ENCODE measurements at regions not wholly inside any gene's neighbourhood (a gene's known extent, or its start where the extent isn't known, plus 50 kb on each side); places are given as distances from the start of the nearest gene placed in this dataset.

DNA sequence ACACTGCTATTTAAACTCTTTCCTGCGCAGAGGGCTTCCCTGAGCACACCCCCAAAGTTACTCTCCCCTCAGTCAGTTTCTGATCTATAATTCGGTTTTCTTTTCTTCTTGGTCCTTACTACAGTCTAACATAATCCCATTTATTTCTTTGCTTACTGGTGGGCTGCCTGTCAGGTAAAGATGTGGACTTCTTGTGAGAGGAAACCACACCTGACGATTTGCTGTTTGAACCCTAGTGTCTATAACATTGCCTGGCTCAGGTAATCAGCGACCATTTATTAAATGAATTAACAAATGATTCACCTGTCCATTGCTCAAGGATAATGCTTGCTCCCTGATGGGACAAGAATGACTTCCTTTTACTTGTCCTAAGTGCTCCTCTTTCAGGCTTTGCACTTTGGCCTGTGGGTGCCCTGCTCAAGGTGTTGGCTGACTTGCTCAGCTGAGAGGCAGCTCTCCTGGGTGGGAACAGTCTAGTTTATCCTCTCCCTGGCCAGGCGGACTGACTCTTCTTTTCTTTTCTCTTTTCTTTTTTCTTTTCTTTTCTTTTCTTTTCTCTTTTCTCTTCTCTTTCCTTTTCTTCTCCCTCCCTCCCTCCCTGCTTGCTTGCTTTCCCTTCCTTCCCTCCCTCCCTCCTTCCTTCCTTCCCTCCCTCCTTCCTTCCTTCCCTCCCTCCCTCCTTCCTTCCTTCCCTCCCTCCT, 233.1 kb downstream of the BCAS1 start:
- intact Hi-C loops (cut with DNase I), result no loop called here
- Histone ChIP-seq H3K4me3 (ENCODE audit: low read length in 3 of 3) (no peak overlapping the region), H3K27ac (ENCODE audit: low read depth in 2 of 2, low read length in 2 of 2) (no peak overlapping the region), H3K36me3 (ENCODE audit: control insufficient read depth in 2 of 3, insufficient read depth in 3 of 3, low read length in 3 of 3) (no peaks in the 10 kb centered on the region), H3K9me3 (ENCODE audit: control insufficient read depth in 2 of 3, insufficient read depth in 1 of 3, low read length in 3 of 3) (no peaks in the 10 kb centered on the region), H3K4me1 (ENCODE audit: control insufficient read depth in 2 of 3, insufficient read depth in 2 of 3, low read depth in 1 of 3, low read length in 3 of 3) (peaks cover 0 to 2% (median 0%) of the 10 kb centered on the region in 3 donors), H3K27me3 (ENCODE audit: control insufficient read depth, insufficient read depth, low read length) (no peaks in the 10 kb centered on the region), H3K9ac (ENCODE audit: low read length in 3 of 3) (no peak overlapping the region)
- no peak for DNase-seq
- TF ChIP-seq, protein P1, sequence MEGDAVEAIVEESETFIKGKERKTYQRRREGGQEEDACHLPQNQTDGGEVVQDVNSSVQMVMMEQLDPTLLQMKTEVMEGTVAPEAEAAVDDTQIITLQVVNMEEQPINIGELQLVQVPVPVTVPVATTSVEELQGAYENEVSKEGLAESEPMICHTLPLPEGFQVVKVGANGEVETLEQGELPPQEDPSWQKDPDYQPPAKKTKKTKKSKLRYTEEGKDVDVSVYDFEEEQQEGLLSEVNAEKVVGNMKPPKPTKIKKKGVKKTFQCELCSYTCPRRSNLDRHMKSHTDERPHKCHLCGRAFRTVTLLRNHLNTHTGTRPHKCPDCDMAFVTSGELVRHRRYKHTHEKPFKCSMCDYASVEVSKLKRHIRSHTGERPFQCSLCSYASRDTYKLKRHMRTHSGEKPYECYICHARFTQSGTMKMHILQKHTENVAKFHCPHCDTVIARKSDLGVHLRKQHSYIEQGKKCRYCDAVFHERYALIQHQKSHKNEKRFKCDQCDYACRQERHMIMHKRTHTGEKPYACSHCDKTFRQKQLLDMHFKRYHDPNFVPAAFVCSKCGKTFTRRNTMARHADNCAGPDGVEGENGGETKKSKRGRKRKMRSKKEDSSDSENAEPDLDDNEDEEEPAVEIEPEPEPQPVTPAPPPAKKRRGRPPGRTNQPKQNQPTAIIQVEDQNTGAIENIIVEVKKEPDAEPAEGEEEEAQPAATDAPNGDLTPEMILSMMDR (IDR thresholded peaks at IDR 0.05; ENCODE audit: borderline replicate concordance, extremely low read depth, insufficient read depth), result no peak
- no peak for FAIRE-seq

DNA sequence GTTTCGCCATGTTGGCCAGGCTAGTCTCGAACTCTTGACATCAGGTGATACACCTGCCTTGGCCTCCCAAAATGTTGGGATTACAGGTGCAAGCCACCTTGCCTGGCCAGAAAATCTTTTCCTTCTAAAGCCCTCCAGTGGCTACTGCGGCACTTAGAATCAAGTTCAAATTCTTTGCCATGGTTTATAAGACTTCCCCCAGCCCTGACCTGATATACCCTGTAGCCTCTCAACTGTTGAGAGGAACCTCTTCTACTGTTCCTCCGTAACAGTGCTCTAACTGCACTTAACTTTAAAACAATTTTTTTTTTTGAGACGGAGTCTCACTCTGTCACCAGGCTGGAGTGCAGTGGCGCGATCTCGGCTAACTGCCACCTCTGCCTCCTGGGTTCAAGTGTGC, 235.6 kb downstream of the BCAS1 start:
- H3K9me3 ChIP-seq (ENCODE audit: control insufficient read depth in 2 of 3, insufficient read depth in 1 of 3, low read length in 3 of 3), result no peaks in the 10 kb centered on the region
- no peaks in the 10 kb centered on the region for H3K27me3 ChIP-seq (ENCODE audit: control insufficient read depth, insufficient read depth, low read length)
- FAIRE-seq (no peak), DNase-seq (no peak)
- TF ChIP-seq, protein P1 (IDR thresholded peaks at IDR 0.05; ENCODE audit: borderline replicate concordance, extremely low read depth, insufficient read depth), result no peak
- no peaks in the 10 kb centered on the region for H3K36me3 ChIP-seq (ENCODE audit: control insufficient read depth in 2 of 3, insufficient read depth in 3 of 3, low read length in 3 of 3)
- H3K27ac ChIP-seq (ENCODE audit: low read depth in 2 of 2, low read length in 2 of 2), result no peak overlapping the region
- intact Hi-C loops (cut with DNase I), result no loop called here
- H3K4me3 ChIP-seq (ENCODE audit: low read length in 3 of 3), result no peak overlapping the region
- no peak overlapping the region for H3K9ac ChIP-seq (ENCODE audit: low read length in 3 of 3)
- H3K4me1 ChIP-seq (ENCODE audit: control insufficient read depth in 2 of 3, insufficient read depth in 2 of 3, low read depth in 1 of 3, low read length in 3 of 3), result peaks cover 1 to 10% (median 4%) of the 10 kb centered on the region in 3 donors

DNA sequence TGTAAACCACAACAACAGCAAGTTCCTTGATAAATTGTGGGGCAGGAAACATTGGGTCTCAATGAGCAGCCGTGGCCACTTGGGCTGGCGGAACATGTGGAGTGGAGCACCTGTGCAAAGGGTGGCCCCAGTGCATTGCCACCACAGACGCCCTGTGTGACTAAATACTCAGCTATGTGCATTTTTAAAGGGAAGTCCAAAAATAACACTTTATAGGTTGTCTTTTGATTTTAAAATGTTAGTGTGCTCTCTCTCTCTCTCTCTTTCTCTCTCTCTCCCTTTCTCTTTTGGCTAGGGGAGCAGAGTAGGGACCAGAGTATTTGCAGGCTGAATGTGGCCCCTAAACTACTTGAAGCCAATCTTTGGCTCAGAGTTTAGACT, 236.3 kb downstream of the BCAS1 start:
- H3K9me3 ChIP-seq (ENCODE audit: control insufficient read depth in 2 of 3, insufficient read depth in 1 of 3, low read length in 3 of 3), result no peaks in the 10 kb centered on the region
- TF ChIP-seq, protein P1 (IDR thresholded peaks at IDR 0.05; ENCODE audit: borderline replicate concordance, extremely low read depth, insufficient read depth), result no peak
- FAIRE-seq (no peak), DNase-seq (no peak)
- no peak overlapping the region for H3K4me3 ChIP-seq (ENCODE audit: low read length in 3 of 3)
- no peaks in the 10 kb centered on the region for H3K27me3 ChIP-seq (ENCODE audit: control insufficient read depth, insufficient read depth, low read length)
- H3K27ac ChIP-seq (ENCODE audit: low read depth in 2 of 2, low read length in 2 of 2), result no peak overlapping the region
- intact Hi-C loops (cut with DNase I), result no loop called here
- peaks cover 4 to 17% (median 8%) of the 10 kb centered on the region in 3 donors for H3K4me1 ChIP-seq (ENCODE audit: control insufficient read depth in 2 of 3, insufficient read depth in 2 of 3, low read depth in 1 of 3, low read length in 3 of 3)
- no peak overlapping the region for H3K9ac ChIP-seq (ENCODE audit: low read length in 3 of 3)
- H3K36me3 ChIP-seq (ENCODE audit: control insufficient read depth in 2 of 3, insufficient read depth in 3 of 3, low read length in 3 of 3), result no peaks in the 10 kb centered on the region

All from kidney (tissue), 13 donors.